ENCODE measurements at regions not wholly inside any gene's neighbourhood (a gene's known extent, or its start where the extent isn't known, plus 50 kb on each side); places are given as distances from the start of the nearest gene placed in this dataset.

GRCh38 chr7:98565103-98565502 lies 52.0 kb upstream of the NPTX2 start:
- DNase-seq (ENCODE audit: low spot score), result no peak

DNA sequence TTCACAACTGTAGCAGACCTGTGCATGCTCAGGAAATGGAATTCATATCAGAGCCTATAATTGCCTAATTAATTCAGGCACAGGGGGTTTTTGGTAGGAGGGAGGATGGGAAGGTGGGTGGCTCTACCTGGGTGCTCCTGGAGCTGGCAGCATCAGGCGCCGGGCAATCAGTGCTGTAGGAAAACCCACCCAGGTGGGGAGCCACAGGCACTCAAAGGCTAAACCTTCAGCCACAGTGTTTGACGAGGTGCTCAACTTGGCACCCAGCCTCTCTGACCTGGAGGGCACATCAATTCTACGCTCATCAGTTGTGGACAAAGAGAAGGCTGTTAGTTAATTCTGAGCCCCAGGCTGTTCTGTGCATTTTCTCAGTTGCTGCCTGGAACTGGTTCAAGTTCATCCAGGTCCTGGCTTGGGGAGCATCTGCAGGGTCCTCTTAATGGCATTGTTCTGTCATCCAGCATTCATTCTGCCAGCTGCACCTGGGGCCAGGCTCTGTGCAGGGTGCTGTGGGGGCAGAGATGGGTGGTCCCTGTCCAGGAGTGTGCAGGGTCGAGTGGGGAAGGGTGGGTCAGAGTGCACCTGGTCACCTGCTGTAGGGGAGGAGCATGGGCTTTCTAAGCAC lies 54.1 kb upstream of the NPTX2 start:
- no peak for DNase-seq (ENCODE audit: low spot score)

- no peak for DNase-seq (ENCODE audit: low spot score)
Observed at GRCh38 chr7:98562381-98562823, 54.7 kb upstream of the NPTX2 start.

DNA sequence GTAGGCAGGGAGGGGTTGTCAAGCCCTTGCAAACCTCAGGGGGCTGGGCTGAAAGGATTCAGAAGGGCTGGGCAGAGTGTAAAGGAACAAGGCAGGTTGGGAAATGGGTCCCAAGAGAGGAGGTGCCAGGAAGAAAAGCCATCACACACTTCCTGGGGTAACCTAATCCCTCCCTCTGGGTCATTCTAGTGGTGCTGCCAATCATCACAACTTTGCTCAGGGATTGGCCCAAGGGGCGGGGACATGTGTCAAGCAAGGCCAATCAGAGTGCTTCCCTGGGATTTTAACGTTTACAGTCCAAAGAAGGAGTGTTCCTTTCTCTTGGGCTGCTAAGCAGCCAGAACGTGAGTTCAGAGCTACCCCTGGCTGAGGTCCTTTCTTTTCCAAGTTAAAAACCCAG lies 57.1 kb upstream of the NPTX2 start:
- no peak for DNase-seq (ENCODE audit: low spot score)

DNA sequence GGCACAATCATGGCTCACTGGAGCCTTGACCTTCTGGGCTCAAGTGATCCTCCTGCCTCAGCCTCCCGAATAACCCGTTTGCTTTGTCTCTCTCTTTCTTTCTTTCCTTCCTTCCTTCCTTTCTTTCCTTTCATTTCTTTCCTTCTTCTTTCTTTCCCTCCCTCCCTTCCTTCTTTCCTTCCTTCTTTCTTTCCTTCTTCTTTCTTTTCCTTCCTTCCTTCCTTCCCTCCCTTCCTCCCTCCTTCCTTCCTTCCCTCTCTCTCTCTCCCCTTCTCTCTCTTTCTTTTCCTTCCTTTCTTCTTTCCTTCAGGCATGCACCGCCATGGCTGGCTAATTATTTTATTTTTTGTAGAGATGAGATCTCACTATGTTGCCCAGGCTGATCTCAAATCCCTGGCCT lies 57.9 kb upstream of the NPTX2 start:
- no peak for DNase-seq (ENCODE audit: low spot score)

DNA sequence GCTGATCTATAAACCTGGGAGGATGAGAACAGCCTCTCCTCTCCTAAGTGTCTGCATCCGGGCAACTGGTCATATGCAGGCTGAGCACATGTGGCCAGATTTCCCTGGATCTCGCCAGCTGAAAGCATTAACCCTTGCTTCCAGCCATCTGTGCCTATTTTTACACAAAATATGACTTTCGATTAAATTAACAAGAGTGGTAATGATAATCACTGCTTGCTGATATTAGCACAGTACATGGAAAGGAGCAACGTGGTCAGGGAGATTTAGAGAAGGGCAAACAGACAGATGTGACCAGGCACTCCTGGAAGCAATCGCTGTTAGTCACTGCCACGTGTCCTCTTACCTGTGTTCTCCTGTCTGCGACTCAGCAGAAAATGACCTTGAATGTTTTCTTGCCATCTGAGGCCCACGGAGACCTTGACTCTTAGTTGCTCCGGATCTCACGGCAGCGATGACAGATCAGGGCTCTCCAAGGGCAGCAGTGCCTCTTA lies 59.5 kb upstream of the NPTX2 start:
- no peak for DNase-seq (ENCODE audit: low spot score)

DNA sequence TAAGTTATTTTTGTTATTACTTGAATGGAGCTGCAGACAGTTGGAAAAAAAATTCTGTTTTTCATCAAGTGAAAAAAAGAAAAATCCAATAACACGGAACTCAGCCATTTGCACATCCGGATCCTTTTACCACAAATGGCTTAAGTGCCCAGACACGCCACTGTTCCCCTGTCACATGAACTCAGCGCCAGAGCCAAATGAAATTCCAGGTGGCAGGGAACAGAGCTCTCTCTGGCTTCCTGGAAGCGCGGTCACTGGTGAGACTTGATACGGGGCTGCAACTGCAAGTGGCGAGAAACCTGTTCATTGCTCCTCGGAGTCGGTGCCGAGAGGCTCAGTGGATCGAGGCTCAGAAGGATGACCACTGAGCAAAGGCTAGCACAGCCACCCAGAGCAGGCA lies 60.8 kb upstream of the NPTX2 start:
- no peak for DNase-seq (ENCODE audit: low spot score)

DNA sequence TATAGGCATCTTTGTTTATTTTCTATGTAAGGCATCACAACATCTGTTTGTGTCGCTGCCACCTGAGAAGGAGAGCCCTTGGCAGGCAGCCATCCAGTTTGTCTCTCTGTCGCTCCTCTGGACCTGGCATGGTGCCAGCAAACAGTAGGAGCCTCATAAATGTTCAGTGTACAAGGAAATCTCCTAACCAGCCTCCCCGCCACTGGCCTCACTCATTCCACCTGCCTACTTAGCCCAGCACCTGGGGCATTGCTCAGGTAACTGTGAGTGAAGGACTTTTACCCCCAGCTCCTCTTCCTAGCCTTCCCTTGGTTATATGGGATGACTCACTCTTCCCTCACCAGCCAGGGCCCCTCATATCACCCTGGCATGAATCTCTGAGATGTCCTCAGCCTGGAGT lies 61.7 kb upstream of the NPTX2 start:
- DNase-seq (ENCODE audit: low spot score), result no peak

DNA sequence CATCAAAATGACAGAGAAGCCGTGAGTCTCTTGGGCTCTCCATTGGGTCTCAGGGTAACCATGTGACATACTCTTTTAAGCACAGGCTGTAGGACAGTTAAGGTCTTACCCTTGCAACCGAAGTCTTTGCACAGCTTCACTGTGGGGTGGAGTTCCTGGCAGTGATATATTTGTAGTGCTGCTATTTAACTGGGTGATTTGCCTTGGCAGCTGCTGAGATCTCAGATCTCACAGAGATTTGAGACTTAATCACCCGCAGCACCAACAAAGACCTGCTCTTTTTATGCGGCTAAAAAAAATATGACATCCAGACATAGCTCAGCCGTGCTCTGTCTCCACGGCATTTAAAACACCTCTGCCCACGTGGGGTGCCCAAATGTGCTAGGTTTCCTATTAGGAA lies 63.4 kb upstream of the NPTX2 start:
- no peak for DNase-seq (ENCODE audit: low spot score)

GRCh38 chr7:98551611-98552273 lies 65.3 kb upstream of the NPTX2 start:
- peak; percentile 50 for DNase-seq (ENCODE audit: low spot score)

GRCh38 chr7:98548971-98549370 lies 68.1 kb upstream of the NPTX2 start:
- DNase-seq (ENCODE audit: low spot score), result no peak

- DNase-seq (ENCODE audit: low spot score), result no peak
Observed at GRCh38 chr7:98548370-98548769, 68.7 kb upstream of the NPTX2 start.

DNA sequence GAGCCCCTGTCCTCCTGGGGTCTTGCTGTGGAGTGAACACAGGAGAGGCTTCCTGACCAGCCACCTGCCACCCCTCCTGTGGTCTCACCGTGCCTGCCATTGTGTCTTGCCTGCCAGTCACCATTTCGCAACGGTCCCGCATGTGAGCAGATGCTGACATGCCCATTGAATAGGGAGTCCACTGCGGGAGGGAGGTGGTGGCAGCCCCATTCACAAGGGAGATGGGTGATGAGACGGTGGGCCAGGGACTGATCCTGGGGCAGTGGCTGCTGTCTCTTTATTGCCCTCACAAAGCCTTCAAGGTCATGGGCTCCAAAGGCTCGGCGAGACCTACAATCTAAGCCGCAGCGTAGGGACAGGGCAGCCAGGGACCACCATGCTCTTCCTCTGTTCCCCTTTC lies 76.0 kb upstream of the NPTX2 start:
- no peak for DNase-seq (ENCODE audit: low spot score)

GRCh38 chr7:98539865-98540264 lies 77.2 kb upstream of the NPTX2 start:
- DNase-seq (ENCODE audit: low spot score), result no peak

DNA sequence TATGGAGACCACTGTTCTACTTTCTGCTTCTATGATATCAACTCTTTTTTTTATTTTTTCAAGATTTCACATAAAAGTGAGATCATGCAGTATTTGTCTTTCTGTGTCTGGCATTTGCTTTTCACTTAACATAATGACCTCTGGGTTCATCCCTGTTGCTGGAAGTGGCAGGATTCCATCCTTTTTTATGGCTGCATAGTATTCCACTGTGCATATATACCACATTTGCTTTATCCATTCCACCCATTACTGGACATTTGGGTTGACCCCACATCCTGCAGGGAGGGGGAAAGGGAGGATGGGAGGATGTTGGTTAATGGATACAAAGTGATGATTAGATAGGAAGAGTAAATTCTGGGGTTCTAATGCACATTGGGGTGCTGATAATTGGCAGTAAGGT lies 80.3 kb upstream of the NPTX2 start:
- DNase-seq (ENCODE audit: low spot score), result no peak

GRCh38 chr7:98534493-98534892 lies 82.6 kb upstream of the NPTX2 start:
- DNase-seq (ENCODE audit: low spot score), result no peak

DNA sequence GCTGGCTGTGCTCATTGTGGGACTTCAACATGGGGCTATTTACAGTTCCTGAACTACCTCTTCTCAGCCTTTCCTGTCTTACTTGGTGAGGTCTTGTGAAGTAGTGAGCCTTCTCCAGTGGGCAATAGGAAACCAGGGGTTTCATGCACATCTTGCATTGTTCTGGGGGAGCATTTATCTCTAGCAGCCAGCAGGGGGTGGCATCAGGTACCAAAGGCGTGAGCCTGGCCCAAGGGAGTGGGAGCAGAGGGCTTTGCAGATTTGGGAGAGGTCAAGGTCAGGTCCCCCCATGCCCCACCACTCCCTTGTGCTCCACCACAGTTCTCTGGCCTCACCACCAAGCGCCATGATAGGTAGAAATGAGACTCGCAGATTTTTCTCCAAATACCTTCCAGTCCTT lies 85.4 kb upstream of the NPTX2 start:
- DNase-seq (ENCODE audit: low spot score), result no peak

DNA sequence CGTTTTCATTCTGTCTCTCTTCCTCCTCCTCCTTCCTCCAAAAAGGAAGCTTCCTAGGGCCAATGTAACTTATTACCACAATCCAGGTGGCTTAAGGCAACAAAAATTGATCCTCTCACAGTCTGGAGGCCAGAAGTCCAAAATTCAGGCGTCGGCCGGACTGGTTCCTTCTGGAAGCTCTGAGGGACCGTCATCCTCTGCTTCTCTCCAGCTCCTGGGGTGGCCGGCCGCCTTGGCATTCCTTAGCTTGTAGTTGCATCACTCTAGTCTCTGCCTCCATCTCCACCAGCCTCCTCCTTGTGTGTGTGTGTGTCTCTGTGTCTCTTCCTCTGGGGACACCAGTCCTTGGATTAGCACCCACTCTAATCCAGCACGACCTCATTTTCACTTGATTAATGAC lies 89.0 kb upstream of the NPTX2 start:
- no peak for DNase-seq (ENCODE audit: low spot score)

- no peak for DNase-seq (ENCODE audit: low spot score)
Observed at GRCh38 chr7:98526059-98526458, 91.0 kb upstream of the NPTX2 start.

DNA sequence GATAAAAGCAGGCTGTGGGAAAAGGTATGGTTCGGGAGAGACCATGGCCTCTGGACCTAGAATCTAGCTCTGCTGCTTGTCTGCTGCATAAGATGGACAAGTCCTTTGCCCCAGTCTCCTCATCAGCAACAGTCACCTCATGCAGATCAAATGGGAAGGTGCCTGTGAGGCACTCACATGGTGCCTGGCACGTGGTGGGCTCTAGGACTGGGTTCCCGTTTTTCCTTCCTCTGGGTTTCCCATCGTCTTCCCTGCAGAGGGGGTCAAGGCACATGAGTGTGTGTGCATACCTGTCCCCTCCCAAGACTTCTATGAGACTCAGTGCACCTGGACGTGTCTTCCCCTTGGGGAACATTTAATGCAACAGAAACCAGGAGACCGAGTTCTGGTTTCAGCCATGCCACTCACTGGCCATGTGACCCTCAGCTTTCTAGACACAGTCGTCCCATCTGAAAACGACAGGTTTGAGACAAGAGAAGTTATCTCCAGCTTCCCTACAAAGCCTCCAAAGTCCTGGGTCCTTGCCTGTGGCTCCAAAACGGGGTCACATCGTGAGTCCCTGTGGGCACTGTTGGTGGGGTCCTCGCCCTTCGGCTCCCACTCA lies 95.9 kb upstream of the NPTX2 start:
- no peak for DNase-seq (ENCODE audit: low spot score)

DNA sequence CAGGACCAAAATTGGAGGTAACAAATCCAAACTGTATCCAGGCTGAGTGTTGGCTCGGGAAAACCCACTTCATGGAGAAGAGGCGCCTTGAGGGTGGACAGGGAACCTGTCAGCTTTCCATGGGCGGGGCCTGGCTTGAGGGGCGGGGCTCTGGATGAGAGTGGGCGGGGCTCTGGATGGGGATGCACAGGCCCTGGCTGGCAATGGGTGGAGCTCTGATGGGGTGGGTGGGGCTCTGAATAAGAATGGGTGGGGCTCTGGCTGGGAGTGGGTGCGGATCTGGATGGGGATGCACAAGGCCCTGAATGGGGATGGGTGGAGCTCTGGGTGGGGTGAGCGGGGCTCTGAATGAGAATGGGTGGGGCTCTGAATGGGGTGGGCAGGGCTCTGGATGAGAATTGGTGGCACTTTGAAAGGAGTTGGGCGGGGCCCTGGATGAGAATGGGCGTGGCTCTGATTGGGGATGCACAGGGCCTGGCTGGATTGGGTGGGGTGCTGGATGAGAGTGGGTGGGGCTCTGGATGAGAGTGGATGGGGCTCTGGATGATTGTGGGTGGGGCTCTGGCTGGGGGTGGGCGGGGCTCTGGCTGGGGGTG lies 96.6 kb upstream of the NPTX2 start:
- peak; percentile 51 for DNase-seq (ENCODE audit: low spot score)

DNA sequence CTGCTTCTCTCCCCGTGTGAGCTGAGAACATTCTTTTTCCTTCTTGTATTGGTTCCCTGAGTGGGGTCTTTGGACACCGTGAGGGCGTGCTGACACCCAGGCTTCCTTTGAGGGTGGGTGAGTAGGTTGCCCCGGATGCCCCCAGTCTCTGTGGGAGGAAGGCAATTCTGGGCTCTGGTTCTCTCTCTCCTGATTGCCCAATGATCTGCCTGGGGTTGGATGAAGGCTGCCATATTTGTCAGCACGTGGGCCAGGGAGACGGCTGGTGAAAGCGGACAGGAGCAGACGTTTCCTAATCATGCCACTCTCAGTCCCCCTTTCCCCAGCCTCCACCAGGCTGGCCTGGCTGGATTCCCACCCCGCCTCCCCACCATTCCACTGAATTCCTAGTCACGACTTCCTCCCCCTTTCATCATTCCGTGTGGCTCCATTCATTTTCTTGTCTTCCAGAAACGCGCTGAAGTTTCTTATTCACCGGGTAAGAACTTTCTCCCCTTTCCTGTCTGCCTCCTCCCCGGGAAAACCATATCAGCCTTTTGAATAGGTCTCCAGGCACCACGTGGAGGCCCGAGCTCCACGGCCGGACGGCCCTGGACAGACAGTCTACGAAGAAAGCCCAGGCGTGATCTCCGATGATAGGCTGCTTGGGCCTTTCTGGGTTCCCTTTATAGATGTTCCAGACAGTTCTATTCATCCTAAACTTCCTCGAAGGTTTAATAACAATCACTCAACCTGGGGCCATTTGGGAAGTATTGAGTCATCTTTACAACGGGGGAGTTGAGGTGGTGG lies 98.7 kb upstream of the NPTX2 start:
- DNase-seq (ENCODE audit: low spot score), result no peak
